ENCODE measurements at regions not wholly inside any gene's neighbourhood (a gene's known extent, or its start where the extent isn't known, plus 50 kb on each side); places are given as distances from the start of the nearest gene placed in this dataset.

- Histone ChIP-seq H3K27me3 (ENCODE audit: insufficient read depth, low read length) (no peaks in the 10 kb centered on the region), H3K9me2 (ENCODE audit: low read depth, low read length) (no peaks in the 10 kb centered on the region), H3K4me1 (ENCODE audit: insufficient read depth, low read length, severe bottlenecking) (no peaks in the 10 kb centered on the region), H3K4me3 (ENCODE audit: low read depth, low read length, poor library complexity, severe bottlenecking) (no peak overlapping the region), H3K79me2 (ENCODE audit: insufficient read depth, low read length) (no peaks in the 10 kb centered on the region), H3K9me3 (ENCODE audit: low read length) (no peaks in the 10 kb centered on the region), H3K4me2 (ENCODE audit: low read length) (no peak overlapping the region), H3K27ac (ENCODE audit: low read depth, low read length, poor library complexity, severe bottlenecking) (no peak overlapping the region), H3K36me3 (ENCODE audit: insufficient read depth, low read length) (no peaks in the 10 kb centered on the region), H3K9ac (ENCODE audit: low read length) (no peak overlapping the region), H3F3A (ENCODE audit: insufficient read depth, low read length) (no peaks in the 10 kb centered on the region), H2AFZ (ENCODE audit: low read length) (no peak overlapping the region), H4K20me1 (ENCODE audit: insufficient read depth, low read length) (no peaks in the 10 kb centered on the region)
- no peak for TF ChIP-seq EZH2 (IDR thresholded peaks at IDR 0.05; ENCODE audit: borderline replicate concordance, low read length)
- TF ChIP-seq, protein P1, sequence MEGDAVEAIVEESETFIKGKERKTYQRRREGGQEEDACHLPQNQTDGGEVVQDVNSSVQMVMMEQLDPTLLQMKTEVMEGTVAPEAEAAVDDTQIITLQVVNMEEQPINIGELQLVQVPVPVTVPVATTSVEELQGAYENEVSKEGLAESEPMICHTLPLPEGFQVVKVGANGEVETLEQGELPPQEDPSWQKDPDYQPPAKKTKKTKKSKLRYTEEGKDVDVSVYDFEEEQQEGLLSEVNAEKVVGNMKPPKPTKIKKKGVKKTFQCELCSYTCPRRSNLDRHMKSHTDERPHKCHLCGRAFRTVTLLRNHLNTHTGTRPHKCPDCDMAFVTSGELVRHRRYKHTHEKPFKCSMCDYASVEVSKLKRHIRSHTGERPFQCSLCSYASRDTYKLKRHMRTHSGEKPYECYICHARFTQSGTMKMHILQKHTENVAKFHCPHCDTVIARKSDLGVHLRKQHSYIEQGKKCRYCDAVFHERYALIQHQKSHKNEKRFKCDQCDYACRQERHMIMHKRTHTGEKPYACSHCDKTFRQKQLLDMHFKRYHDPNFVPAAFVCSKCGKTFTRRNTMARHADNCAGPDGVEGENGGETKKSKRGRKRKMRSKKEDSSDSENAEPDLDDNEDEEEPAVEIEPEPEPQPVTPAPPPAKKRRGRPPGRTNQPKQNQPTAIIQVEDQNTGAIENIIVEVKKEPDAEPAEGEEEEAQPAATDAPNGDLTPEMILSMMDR (IDR thresholded peaks at IDR 0.05; ENCODE audit: low read length): no peak
Observed at GRCh38 chr2:200099256-200099655, 143.9 kb downstream of the MAIP1 start.

DNA sequence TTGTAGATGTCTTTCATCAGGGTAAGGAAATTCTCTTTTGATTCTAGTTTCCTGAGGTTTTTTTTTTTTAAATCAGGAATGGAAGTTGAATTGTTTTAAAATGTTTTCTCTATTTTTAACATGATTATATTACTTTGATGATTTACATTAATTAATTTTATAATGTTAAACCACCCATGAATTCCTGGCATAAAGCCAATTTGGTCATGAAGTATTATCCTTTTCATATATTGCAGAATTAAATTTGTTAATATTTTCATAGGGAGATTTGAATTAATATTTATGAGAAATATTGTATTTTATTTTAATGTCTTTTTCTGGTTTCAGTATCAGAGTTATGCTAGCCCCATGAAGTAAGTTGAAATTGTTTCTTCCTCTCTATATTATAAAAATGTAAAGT lies 144.6 kb downstream of the MAIP1 start:
- no peaks in the 10 kb centered on the region for H3K36me3 ChIP-seq (ENCODE audit: insufficient read depth, low read length)
- no peaks in the 10 kb centered on the region for H3K79me2 ChIP-seq (ENCODE audit: insufficient read depth, low read length)
- no peaks in the 10 kb centered on the region for H3K9me3 ChIP-seq (ENCODE audit: low read length)
- H3K9me2 ChIP-seq (ENCODE audit: low read depth, low read length): no peaks in the 10 kb centered on the region
- no peak for TF ChIP-seq EZH2 (IDR thresholded peaks at IDR 0.05; ENCODE audit: borderline replicate concordance, low read length)
- TF ChIP-seq, protein P1 (IDR thresholded peaks at IDR 0.05; ENCODE audit: low read length): no peak
- H3K9ac ChIP-seq (ENCODE audit: low read length): no peak overlapping the region
- H4K20me1 ChIP-seq (ENCODE audit: insufficient read depth, low read length): no peaks in the 10 kb centered on the region
- no peak overlapping the region for H2AFZ ChIP-seq (ENCODE audit: low read length)
- no peak overlapping the region for H3K4me2 ChIP-seq (ENCODE audit: low read length)
- no peaks in the 10 kb centered on the region for H3K27me3 ChIP-seq (ENCODE audit: insufficient read depth, low read length)
- no peak overlapping the region for H3K4me3 ChIP-seq (ENCODE audit: low read depth, low read length, poor library complexity, severe bottlenecking)
- no peaks in the 10 kb centered on the region for H3K4me1 ChIP-seq (ENCODE audit: insufficient read depth, low read length, severe bottlenecking)
- H3K27ac ChIP-seq (ENCODE audit: low read depth, low read length, poor library complexity, severe bottlenecking): no peak overlapping the region
- H3F3A ChIP-seq (ENCODE audit: insufficient read depth, low read length): no peaks in the 10 kb centered on the region

DNA sequence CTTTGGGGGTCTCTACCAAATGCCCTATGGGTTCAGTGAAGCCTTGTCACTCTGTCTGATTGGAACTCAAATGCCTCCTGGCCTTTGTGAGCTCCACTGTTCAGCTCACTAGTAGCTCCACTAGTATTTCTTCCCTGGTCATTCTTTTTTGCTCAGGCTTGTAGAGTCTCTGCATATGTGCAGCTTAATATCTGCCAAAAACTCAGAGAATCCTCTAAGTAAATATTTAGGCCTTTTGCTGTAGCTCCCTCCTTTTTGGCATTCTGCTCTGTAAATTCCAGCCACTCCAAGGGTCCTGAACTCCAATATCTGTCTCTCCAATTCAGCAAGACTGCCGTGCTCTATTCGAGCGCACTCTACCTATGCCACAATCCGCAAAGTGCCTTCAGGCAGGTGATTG lies 146.5 kb downstream of the MAIP1 start:
- Histone ChIP-seq H3K79me2 (ENCODE audit: insufficient read depth, low read length) (no peaks in the 10 kb centered on the region), H3K4me3 (ENCODE audit: low read depth, low read length, poor library complexity, severe bottlenecking) (no peak overlapping the region), H3K4me2 (ENCODE audit: low read length) (no peak overlapping the region), H3F3A (ENCODE audit: insufficient read depth, low read length) (no peaks in the 10 kb centered on the region), H3K9me3 (ENCODE audit: low read length) (no peaks in the 10 kb centered on the region), H4K20me1 (ENCODE audit: insufficient read depth, low read length) (no peaks in the 10 kb centered on the region), H3K36me3 (ENCODE audit: insufficient read depth, low read length) (no peaks in the 10 kb centered on the region), H3K9me2 (ENCODE audit: low read depth, low read length) (no peaks in the 10 kb centered on the region), H3K27me3 (ENCODE audit: insufficient read depth, low read length) (no peaks in the 10 kb centered on the region), H3K4me1 (ENCODE audit: insufficient read depth, low read length, severe bottlenecking) (no peaks in the 10 kb centered on the region), H3K9ac (ENCODE audit: low read length) (no peak overlapping the region), H2AFZ (ENCODE audit: low read length) (no peak overlapping the region), H3K27ac (ENCODE audit: low read depth, low read length, poor library complexity, severe bottlenecking) (no peak overlapping the region)
- TF ChIP-seq, protein P1 (IDR thresholded peaks at IDR 0.05; ENCODE audit: low read length): no peak
- TF ChIP-seq EZH2 (IDR thresholded peaks at IDR 0.05; ENCODE audit: borderline replicate concordance, low read length): no peak

Measured in OCI-LY1 (cell line).